MM.1S (cell line): ENCODE measurements at regions not wholly inside any gene's neighbourhood (a gene's known extent, or its start where the extent isn't known, plus 50 kb on each side); places are given as distances from the start of the nearest gene placed in this dataset.

Experiments used
- DNase-seq: peaks from one replicate; pipeline ENCODE4 v3.0.0-alpha.2; 2015
- H2AFZ ChIP-seq: fragments of 300-600 bp; sonication (generic); 2 replicates; pipeline ENCODE4 v1.6.0; 2016; ENCODE audit warnings: antibody characterized with exemption, low read length
- H3F3A ChIP-seq: fragments of 300-600 bp; sonication (generic); 2 replicates; pipeline ENCODE4 v1.6.1; 2016; ENCODE audit warnings: mild to moderate bottlenecking, antibody characterized with exemption, low read length, moderate library complexity, mixed read lengths; ENCODE audit not compliant: insufficient read depth
- H3K27ac ChIP-seq: fragments of 300-600 bp; sonication (generic); 2 replicates; pipeline ENCODE4 v1.5.1; 2016; ENCODE audit warnings: mild to moderate bottlenecking, low read length
- H3K27me3 ChIP-seq: fragments of 300-600 bp; sonication (generic); replicated peaks from 2 replicates; pipeline ENCODE4 v1.6.0; 2016; ENCODE audit warnings: low read length; ENCODE audit not compliant: insufficient read depth
- H3K36me3 ChIP-seq: fragments of 300-600 bp; sonication (generic); replicated peaks from 2 replicates; pipeline ENCODE4 v1.6.1; 2016; ENCODE audit warnings: mild to moderate bottlenecking, low read length, mixed read lengths; ENCODE audit not compliant: insufficient read depth
- H3K4me1 ChIP-seq: fragments of 300-600 bp; sonication (generic); 2 replicates; pipeline ENCODE4 v1.6.1; 2016; ENCODE audit warnings: low read length, mixed read lengths
- H3K4me2 ChIP-seq: fragments of 300-600 bp; sonication (generic); 2 replicates; pipeline ENCODE4 v1.6.0; 2016; ENCODE audit warnings: low read depth, low read length
- H3K4me3 ChIP-seq: fragments of 300-600 bp; sonication (generic); 2 replicates; pipeline ENCODE4 v1.5.1; 2016; ENCODE audit warnings: low read length, mixed read lengths
- H3K79me2 ChIP-seq: fragments of 300-600 bp; sonication (generic); 2 replicates; pipeline ENCODE4 v1.6.1; 2016; ENCODE audit warnings: mixed run types, low read length, mixed read lengths
- H3K9ac ChIP-seq: fragments of 300-600 bp; sonication (generic); 2 replicates; pipeline ENCODE4 v1.6.1; 2016; ENCODE audit warnings: low read length, mixed read lengths
- H3K9me2 ChIP-seq: fragments of 300-600 bp; sonication (generic); replicated peaks from 2 replicates; pipeline ENCODE4 v1.6.1; 2016; ENCODE audit warnings: mild to moderate bottlenecking, low read length, mixed read lengths; ENCODE audit not compliant: insufficient read depth
- H3K9me3 ChIP-seq: fragments of 300-600 bp; sonication (generic); replicated peaks from 2 replicates; pipeline ENCODE4 v1.6.1; 2016; ENCODE audit warnings: mild to moderate bottlenecking, low read length, mixed read lengths; ENCODE audit not compliant: insufficient read depth
- H4K20me1 ChIP-seq: fragments of 300-600 bp; sonication (generic); 2 replicates; pipeline ENCODE4 v1.6.1; 2016; ENCODE audit warnings: mild to moderate bottlenecking, low read length, moderate library complexity, mixed read lengths; ENCODE audit not compliant: insufficient read depth
- EZH2 ChIP-seq: fragments of 300-600 bp; sonication (generic); optimal IDR thresholded peaks from 2 replicates; pipeline ENCODE3; 2017; ENCODE audit warnings: low read depth, mild to moderate bottlenecking, antibody characterized with exemption, low read length, mixed read lengths
- EZH2phosphoT487 ChIP-seq: fragments of 300-600 bp; sonication (generic); IDR thresholded peaks from 2 replicates; pipeline ENCODE4 v1.6.1; 2018; ENCODE audit warnings: antibody characterized with exemption, low read length
- TF ChIP-seq, protein P1 (sequence below): fragments of 300-600 bp; sonication (generic); IDR thresholded peaks from 2 replicates; pipeline ENCODE4 v1.5.1; 2016; ENCODE audit warnings: antibody characterized with exemption, low read length, mixed read lengths

DNA sequence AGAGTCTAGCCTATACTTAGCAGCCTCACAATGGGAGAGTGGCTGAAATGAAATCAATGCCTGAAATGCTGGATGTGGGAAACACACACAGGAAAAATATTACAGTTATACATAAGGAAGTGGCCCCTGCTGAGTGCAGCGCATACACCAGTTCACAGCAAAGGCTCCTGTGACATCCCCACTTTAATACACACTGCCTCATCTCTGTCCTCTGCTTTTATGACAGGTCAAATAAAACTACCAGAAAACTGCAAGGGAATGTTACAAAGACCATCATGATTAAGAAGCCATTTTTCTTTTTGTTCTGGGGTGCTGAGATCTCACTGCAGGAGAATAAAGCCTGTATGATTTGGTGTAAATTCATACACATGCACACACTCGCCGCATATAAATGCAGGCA lies 214.3 kb downstream of the ARRDC4 start:
- Histone ChIP-seq H2AFZ (no peak overlapping the region), H3K79me2 (no peaks in the 10 kb centered on the region), H3K27me3 (no peaks in the 10 kb centered on the region), H3F3A (no peaks in the 10 kb centered on the region), H3K9ac (no peak overlapping the region), H3K4me2 (no peak overlapping the region), H3K9me3 (no peaks in the 10 kb centered on the region), H3K4me3 (no peak overlapping the region), H3K4me1 (no peaks in the 10 kb centered on the region), H4K20me1 (no peaks in the 10 kb centered on the region), H3K9me2 (no peaks in the 10 kb centered on the region), H3K27ac (no peak overlapping the region), H3K36me3 (no peaks in the 10 kb centered on the region)
- no peak for DNase-seq
- TF ChIP-seq, protein P1, sequence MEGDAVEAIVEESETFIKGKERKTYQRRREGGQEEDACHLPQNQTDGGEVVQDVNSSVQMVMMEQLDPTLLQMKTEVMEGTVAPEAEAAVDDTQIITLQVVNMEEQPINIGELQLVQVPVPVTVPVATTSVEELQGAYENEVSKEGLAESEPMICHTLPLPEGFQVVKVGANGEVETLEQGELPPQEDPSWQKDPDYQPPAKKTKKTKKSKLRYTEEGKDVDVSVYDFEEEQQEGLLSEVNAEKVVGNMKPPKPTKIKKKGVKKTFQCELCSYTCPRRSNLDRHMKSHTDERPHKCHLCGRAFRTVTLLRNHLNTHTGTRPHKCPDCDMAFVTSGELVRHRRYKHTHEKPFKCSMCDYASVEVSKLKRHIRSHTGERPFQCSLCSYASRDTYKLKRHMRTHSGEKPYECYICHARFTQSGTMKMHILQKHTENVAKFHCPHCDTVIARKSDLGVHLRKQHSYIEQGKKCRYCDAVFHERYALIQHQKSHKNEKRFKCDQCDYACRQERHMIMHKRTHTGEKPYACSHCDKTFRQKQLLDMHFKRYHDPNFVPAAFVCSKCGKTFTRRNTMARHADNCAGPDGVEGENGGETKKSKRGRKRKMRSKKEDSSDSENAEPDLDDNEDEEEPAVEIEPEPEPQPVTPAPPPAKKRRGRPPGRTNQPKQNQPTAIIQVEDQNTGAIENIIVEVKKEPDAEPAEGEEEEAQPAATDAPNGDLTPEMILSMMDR = no peak
- TF ChIP-seq EZH2 (no peak), EZH2phosphoT487 (no peak)

DNA sequence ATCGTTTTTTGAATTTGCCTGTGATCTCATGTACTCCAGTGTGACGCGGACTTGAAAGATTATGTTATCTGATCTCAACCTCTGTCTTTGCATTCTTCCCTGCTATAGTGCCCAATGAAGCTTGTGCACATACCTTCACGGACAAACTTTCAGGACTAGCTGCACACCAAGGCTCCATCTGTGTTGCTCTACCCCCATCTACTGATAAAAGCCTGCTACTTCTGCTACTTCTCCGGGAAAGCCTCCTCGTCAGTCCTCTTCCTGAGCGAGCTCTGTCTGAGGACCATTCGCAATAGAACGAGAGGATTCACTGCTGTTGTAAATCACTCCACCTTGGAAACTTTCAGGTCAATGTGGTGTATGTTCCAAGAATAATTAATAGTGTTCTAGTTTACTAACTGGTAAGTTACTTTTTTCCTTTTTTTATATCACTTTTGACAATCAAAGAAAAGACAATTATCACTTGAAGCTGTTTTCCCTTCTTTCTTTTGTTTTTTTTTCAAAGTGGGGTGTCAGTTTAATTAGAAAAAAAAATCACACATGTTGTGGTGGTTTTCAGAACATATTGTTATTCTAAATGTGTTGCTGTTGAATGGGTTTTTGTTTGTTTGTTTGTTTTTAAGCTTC lies 217.6 kb downstream of the ARRDC4 start:
- Histone ChIP-seq H3K9ac (no peak overlapping the region), H3K9me3 (no peaks in the 10 kb centered on the region), H3K9me2 (no peaks in the 10 kb centered on the region), H3K36me3 (no peaks in the 10 kb centered on the region), H3K27ac (no peak overlapping the region), H3K27me3 (no peaks in the 10 kb centered on the region), H3K79me2 (no peaks in the 10 kb centered on the region), H3K4me3 (no peak overlapping the region), H4K20me1 (no peaks in the 10 kb centered on the region), H2AFZ (no peak overlapping the region), H3F3A (no peaks in the 10 kb centered on the region), H3K4me2 (no peak overlapping the region), H3K4me1 (peaks cover 5% of the 10 kb centered on the region; the same call in 1 of the 2 replicates)
- peak; percentile 54 for DNase-seq
- no peak for TF ChIP-seq EZH2
- TF ChIP-seq, protein P1 = peak; percentile 67

DNA sequence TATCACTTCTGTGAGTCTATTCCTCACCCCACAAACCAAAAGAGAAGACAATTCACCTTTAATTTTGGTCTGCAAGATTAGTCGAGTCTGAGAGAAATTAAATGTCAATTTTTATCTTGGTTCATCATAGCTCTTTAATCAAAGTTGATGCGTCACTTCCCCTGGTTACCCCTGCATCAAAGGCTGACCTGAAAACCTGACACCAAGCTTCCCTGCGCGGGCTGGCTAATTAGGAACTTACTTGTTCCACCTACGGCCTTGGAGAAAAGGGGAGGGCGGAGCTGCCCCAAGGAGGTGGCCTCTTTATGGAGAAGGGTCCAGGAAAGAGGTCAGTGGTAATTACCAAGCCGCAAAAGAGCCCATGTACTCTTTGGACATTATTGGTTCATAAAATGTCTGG lies 218.4 kb downstream of the ARRDC4 start:
- DNase-seq = no peak
- no peak overlapping the region for H2AFZ ChIP-seq

More for the DNA sequence above, 218.4 kb downstream of the ARRDC4 start:
- TF ChIP-seq EZH2phosphoT487 (no peak), EZH2 (no peak)
- TF ChIP-seq, protein P1 = no peak
- Histone ChIP-seq H3K9ac (no peak overlapping the region), H3K79me2 (no peaks in the 10 kb centered on the region), H3K9me3 (no peaks in the 10 kb centered on the region), H3K4me3 (no peak overlapping the region), H3K4me2 (no peak overlapping the region), H3K27ac (no peak overlapping the region), H3K4me1 (peaks cover 5% of the 10 kb centered on the region; the same call in 1 of the 2 replicates), H3K27me3 (no peaks in the 10 kb centered on the region), H3K9me2 (no peaks in the 10 kb centered on the region), H3F3A (no peaks in the 10 kb centered on the region), H3K36me3 (no peaks in the 10 kb centered on the region), H4K20me1 (no peaks in the 10 kb centered on the region)
